ENCODE measurements at regions not wholly inside any gene's neighbourhood (a gene's known extent, or its start where the extent isn't known, plus 50 kb on each side); places are given as distances from the start of the nearest gene placed in this dataset.

- TF ChIP-seq, protein P1, sequence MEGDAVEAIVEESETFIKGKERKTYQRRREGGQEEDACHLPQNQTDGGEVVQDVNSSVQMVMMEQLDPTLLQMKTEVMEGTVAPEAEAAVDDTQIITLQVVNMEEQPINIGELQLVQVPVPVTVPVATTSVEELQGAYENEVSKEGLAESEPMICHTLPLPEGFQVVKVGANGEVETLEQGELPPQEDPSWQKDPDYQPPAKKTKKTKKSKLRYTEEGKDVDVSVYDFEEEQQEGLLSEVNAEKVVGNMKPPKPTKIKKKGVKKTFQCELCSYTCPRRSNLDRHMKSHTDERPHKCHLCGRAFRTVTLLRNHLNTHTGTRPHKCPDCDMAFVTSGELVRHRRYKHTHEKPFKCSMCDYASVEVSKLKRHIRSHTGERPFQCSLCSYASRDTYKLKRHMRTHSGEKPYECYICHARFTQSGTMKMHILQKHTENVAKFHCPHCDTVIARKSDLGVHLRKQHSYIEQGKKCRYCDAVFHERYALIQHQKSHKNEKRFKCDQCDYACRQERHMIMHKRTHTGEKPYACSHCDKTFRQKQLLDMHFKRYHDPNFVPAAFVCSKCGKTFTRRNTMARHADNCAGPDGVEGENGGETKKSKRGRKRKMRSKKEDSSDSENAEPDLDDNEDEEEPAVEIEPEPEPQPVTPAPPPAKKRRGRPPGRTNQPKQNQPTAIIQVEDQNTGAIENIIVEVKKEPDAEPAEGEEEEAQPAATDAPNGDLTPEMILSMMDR (IDR thresholded peaks at IDR 0.05; ENCODE audit: low read depth, low read length, missing control alignments): no peak
- H3K4me3 ChIP-seq (replicated peaks; ENCODE audit: low read depth, low read length): no peak overlapping the region
- no peak for DNase-seq (ENCODE audit: extremely low read depth, low read depth)
These were observed 112.8 kb upstream of the ODAD2 start for GRCh38 chr10:28111712-28112111.

DNA sequence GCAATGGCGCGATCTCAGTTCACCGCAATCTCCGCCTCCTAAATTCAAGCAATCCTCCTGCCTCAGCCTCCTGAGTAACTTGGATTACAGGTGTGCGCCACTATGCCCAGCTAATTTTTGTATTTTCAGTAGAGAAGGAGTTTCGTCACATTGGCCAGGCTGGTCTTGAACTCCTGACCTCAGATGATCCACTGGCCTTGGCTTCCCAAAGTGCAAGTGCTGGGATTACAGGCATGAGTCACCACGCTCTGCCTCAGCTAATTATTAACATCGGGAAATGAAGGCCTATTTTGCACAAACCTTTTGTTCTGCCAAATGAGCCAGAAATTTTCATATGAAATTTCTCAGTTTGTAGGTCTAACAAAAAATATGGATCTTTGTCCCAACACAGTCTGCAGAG, 106.7 kb upstream of the ODAD2 start:
- DNase-seq (ENCODE audit: extremely low read depth, low read depth): no peak
- TF ChIP-seq, protein P1 (IDR thresholded peaks at IDR 0.05; ENCODE audit: low read depth, low read length, missing control alignments): no peak
- no peak overlapping the region for H3K4me3 ChIP-seq (replicated peaks; ENCODE audit: low read depth, low read length)

DNA sequence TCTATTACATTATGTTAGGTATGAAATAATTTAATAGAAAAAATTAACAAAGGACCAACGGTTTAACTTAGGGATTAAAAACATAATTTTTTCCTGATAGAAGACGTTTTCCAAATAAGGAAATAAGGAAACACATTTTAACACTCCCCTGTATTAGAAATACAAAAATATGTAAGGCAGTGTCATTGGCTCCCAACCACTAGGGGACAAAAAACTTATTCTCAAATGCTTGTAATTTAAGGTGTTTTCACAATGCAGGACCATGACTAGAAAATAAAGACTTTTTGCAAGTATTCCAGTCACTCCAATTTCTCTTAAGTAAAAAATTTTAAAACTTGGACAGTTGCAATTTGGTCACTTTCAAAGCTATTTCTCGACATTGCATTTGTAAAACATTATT, 98.8 kb upstream of the ODAD2 start:
- H3K4me3 ChIP-seq (replicated peaks; ENCODE audit: low read depth, low read length): no peak overlapping the region
- TF ChIP-seq, protein P1 (IDR thresholded peaks at IDR 0.05; ENCODE audit: low read depth, low read length, missing control alignments): no peak
- no peak for DNase-seq (ENCODE audit: extremely low read depth, low read depth)

DNA sequence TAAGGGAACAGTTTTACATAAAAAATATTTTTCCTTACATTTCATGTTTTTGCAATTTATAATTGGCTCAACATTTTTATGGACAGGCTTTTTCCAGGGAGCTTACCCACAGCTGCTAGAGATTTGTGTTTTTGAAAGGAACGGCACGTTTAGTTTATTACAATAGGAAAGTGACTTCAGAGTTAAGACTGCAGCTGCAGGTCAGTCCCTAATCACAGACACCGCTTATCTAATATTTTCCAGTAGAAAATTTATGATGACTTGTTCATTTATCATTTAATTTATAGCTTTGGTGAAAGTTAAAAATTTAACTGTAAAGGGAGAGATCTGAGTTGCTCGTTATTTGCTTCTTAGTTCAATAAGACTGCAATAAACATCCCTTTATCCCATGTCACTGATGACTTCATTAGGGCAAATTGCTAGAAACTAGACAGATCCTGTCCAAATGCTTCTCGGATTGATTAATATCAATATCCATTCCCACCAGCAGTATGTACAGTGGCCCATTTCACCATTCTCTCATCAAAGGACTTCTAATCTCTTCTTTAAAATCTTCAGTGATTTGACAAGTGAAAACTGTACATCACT, 97.0 kb upstream of the ODAD2 start:
- peak; percentile 37 for DNase-seq (ENCODE audit: extremely low read depth, low read depth)
- no peak overlapping the region for H3K4me3 ChIP-seq (replicated peaks; ENCODE audit: low read depth, low read length)
- TF ChIP-seq, protein P1 (IDR thresholded peaks at IDR 0.05; ENCODE audit: low read depth, low read length, missing control alignments): no peak

DNA sequence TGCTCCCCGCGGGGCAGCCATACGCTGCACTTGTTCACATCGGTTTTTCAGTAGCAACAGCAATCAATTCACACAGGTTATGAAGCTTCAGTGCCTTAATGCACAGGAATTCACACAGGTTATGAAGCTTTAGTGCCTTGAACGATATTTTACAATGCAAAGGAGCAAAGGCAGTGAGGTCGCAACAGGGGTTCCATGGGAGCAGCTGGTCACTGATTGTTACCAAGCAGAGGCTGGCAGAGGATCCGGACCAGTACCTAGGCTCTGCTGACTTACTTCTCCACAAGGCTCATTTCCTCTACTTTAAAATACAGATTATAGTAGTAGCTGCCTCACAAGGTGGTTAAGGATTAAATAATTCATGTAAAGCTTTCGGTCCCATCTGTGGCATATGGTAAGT, 95.2 kb upstream of the ODAD2 start:
- DNase-seq (ENCODE audit: extremely low read depth, low read depth): no peak
- no peak overlapping the region for H3K4me3 ChIP-seq (replicated peaks; ENCODE audit: low read depth, low read length)
- TF ChIP-seq, protein P1 (IDR thresholded peaks at IDR 0.05; ENCODE audit: low read depth, low read length, missing control alignments): no peak

- no peak for DNase-seq (ENCODE audit: extremely low read depth, low read depth)
- no peak overlapping the region for H3K4me3 ChIP-seq (replicated peaks; ENCODE audit: low read depth, low read length)
- TF ChIP-seq, protein P1 (IDR thresholded peaks at IDR 0.05; ENCODE audit: low read depth, low read length, missing control alignments): no peak
These were observed 93.0 kb upstream of the ODAD2 start for GRCh38 chr10:28091913-28092312.

GRCh38 chr10:28090506-28090905, 91.6 kb upstream of the ODAD2 start:
- DNase-seq (ENCODE audit: extremely low read depth, low read depth): no peak
- TF ChIP-seq, protein P1 (IDR thresholded peaks at IDR 0.05; ENCODE audit: low read depth, low read length, missing control alignments): no peak
- H3K4me3 ChIP-seq (replicated peaks; ENCODE audit: low read depth, low read length): no peak overlapping the region

Measured in HFF-Myc (cell line).